A549 (cell line): ENCODE measurements at regions not wholly inside any gene's neighbourhood (a gene's known extent, or its start where the extent isn't known, plus 50 kb on each side); places are given as distances from the start of the nearest gene placed in this dataset.

Source experiments
- CTCF ChIP-seq: fragments of >200 bp; sonication (Bioruptor Twin); formaldehyde crosslinking; IDR thresholded peaks from 3 replicates; pipeline ENCODE4 v1.5.1; 2016
- E2F6 ChIP-seq: IDR thresholded peaks from 2 replicates; pipeline ENCODE4 v1.6.1; 2012; ENCODE audit warnings: low read depth, borderline replicate concordance
- FOSL2 ChIP-seq, 2 experiments: fragments of 450-650 bp in 1 of 2; fragments of >200 bp in 1 of 2; sonication (Bioruptor Twin) in 1 of 2; formaldehyde crosslinking; IDR thresholded peaks; 2 replicates each; pipeline versions ENCODE4 v1.5.0 to v1.6.1; 2016 to 2020; ENCODE audit warnings: mild to moderate bottlenecking in 1 of 2, moderate library complexity in 1 of 2
- HDAC2 ChIP-seq: fragments of 200-600 bp; sonication (generic); IDR thresholded peaks from 2 replicates; pipeline ENCODE4 v1.6.1; 2016
- JUNB ChIP-seq: fragments of >200 bp; sonication (Bioruptor Twin); formaldehyde crosslinking; IDR thresholded peaks from 2 replicates; pipeline ENCODE4 v1.6.1; 2016
- MAFK ChIP-seq: fragments of 450-650 bp; IDR thresholded peaks from 2 replicates; pipeline ENCODE4 v1.6.1; 2014; ENCODE audit not compliant: partially characterized antibody
- POLR2A ChIP-seq: IDR thresholded peaks from 2 replicates; pipeline ENCODE4 v1.6.1; 2012; ENCODE audit warnings: mild to moderate bottlenecking, low read length
- RAD21 ChIP-seq, 2 experiments: fragments of >200 bp in 1 of 2; sonication (Bioruptor Twin) in 1 of 2; formaldehyde crosslinking in 1 of 2; IDR thresholded peaks in 1 of 2; conservative IDR thresholded peaks in 1 of 2; 2 replicates in 1 of 2; 3 replicates in 1 of 2; pipeline ENCODE4 v1.6.1; 2012 to 2018; ENCODE audit warnings: inconsistent platforms in 1 of 2
- RARB ChIP-seq: fragments of 250-450 bp; sonication (Bioruptor Pico); IDR thresholded peaks from 2 replicates; pipeline ENCODE4 v1.8.0; 2021; ENCODE audit warnings: mild to moderate bottlenecking, moderate library complexity
- RFX5 ChIP-seq: fragments of 450-650 bp; IDR thresholded peaks from 2 replicates; pipeline ENCODE4 v1.7.1; 2014; ENCODE audit warnings: antibody characterized with exemption, mild to moderate bottlenecking, moderate library complexity

DNA sequence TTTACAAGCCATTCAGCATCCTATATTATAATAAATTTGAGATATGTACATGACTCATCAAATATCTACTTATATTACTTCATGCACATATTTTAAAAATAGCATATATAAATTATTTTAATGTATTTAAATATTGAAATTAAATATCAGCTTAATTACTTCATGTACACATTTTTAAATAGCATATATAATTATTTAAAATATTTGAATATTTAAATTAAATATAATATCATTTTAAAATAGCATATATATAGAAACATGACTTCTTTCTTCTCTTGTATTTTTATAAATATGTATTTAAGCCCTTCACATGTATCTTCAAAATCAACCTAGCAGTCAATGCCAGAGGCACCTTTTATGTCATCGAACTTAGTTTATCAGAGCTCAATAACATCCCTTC is 298.8 kb upstream of the DSEL start:
- no peak for TF ChIP-seq CTCF
- no peak for TF ChIP-seq RFX5
- TF ChIP-seq POLR2A: no peak
- no peak for TF ChIP-seq RARB
- TF ChIP-seq FOSL2 (IDR thresholded peaks at IDR 0.05): no peak
- no peak for TF ChIP-seq FOSL2 (CRISPR knock-in tag; IDR thresholded peaks at IDR 0.05)
- no peak for TF ChIP-seq E2F6
- TF ChIP-seq HDAC2: no peak
- TF ChIP-seq JUNB: no peak
- no peak for TF ChIP-seq MAFK
- no peak for TF ChIP-seq RAD21 (conservative IDR thresholded peaks at IDR 0.05 in 1 of 2, IDR thresholded peaks at IDR 0.05 in 1 of 2)
